ENCODE measurements at regions not wholly inside any gene's neighbourhood (a gene's known extent, or its start where the extent isn't known, plus 50 kb on each side); places are given as distances from the start of the nearest gene placed in this dataset.

GRCh38 chr1:96651517-96651916, 70.1 kb upstream of the PTBP2 start:
- no peak for TF ChIP-seq CTCF (conservative IDR thresholded peaks at IDR 0.05; ENCODE audit: low read length)
- TF ChIP-seq EZH2phosphoT487 (IDR thresholded peaks at IDR 0.05; ENCODE audit: borderline replicate concordance) = no peak
